ENCODE measurements at regions not wholly inside any gene's neighbourhood (a gene's known extent, or its start where the extent isn't known, plus 50 kb on each side); places are given as distances from the start of the nearest gene placed in this dataset.

DNA sequence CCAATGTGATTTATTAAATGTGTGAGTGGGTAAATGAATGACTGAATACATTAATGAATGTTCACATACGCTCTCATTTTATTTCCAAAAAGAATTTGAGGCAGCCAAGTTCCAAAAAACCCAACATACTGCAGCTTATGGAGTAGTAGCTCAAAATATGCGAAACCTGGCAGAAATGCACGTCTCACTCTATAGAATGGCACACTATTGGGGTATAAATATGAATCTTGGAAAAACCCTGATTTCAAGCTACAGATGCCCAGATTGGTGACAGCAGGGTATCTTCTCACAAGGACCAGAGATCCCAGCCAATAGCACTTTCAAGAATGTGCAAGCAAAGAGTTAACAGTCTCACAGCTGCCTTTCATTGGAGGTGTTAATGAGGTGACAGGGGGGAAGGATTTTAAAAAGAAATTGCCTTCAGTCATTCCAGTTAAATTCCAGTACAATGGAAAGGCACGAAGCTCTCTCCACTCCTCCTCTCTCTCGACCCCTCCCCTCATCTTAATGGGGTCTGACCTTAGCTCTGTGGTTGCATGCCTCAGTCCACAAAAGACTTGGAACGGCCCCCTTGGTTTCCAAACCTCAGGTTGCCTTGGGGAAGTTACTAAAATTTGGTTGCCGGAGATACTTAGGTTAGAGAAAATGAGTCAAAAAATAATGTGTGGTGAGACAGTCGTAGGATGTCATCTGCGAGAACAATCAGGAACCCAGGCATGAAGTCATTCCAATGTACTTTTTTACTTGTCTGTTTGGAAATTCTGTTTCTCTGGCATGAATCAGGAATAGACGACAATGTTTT is 307.4 kb downstream of the NFIB start:
- Histone ChIP-seq H3K4me1 (peaks cover 0 to 3% (median 0%) of the 10 kb centered on the region in 4 donors), H3K27me3 (no peaks in the 10 kb centered on the region), H3K4me3 (no peak overlapping the region), H3K9me3 (no peaks in the 10 kb centered on the region), H3K36me3 (no peaks in the 10 kb centered on the region), H3K27ac (replicated peaks in 1 of 4) (no peak overlapping the region)
- no peak for DNase-seq (ENCODE audit: extremely low spot score)
- TF ChIP-seq, protein P1, sequence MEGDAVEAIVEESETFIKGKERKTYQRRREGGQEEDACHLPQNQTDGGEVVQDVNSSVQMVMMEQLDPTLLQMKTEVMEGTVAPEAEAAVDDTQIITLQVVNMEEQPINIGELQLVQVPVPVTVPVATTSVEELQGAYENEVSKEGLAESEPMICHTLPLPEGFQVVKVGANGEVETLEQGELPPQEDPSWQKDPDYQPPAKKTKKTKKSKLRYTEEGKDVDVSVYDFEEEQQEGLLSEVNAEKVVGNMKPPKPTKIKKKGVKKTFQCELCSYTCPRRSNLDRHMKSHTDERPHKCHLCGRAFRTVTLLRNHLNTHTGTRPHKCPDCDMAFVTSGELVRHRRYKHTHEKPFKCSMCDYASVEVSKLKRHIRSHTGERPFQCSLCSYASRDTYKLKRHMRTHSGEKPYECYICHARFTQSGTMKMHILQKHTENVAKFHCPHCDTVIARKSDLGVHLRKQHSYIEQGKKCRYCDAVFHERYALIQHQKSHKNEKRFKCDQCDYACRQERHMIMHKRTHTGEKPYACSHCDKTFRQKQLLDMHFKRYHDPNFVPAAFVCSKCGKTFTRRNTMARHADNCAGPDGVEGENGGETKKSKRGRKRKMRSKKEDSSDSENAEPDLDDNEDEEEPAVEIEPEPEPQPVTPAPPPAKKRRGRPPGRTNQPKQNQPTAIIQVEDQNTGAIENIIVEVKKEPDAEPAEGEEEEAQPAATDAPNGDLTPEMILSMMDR (IDR thresholded peaks at IDR 0.05), result no peak
- TF ChIP-seq POLR2AphosphoS5 (IDR thresholded peaks at IDR 0.05) (no peak), EP300 (IDR thresholded peaks at IDR 0.05) (no peak), POLR2A (IDR thresholded peaks at IDR 0.05; ENCODE audit: low read depth) (no peak)
- 84% methylated on average over 10 of the region's 10 CpGs for WGBS
- intact Hi-C loops (cut with DNase I), result no loop called here

DNA sequence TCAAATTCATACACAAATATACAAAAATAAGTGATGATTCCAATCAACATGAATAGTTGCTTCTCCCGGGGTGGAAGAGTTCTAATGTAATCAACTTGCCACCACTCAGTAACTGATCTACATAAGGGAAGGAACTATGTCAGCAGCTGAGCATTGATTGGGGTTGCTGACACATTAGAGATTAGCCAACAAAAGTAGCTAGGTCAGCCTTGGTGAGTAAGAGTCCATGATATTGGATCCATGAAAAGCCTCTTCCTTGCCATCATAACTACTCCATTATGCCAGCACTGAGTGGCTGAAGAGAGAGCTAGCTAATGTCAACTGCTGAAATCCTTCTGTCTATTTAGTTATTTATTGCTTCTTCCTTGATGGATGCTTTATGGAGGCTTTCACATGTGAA is 309.8 kb downstream of the NFIB start:
- Histone ChIP-seq H3K27ac (replicated peaks in 1 of 4) (no peak overlapping the region), H3K4me1 (no peaks in the 10 kb centered on the region), H3K36me3 (no peaks in the 10 kb centered on the region), H3K27me3 (no peaks in the 10 kb centered on the region), H3K4me3 (no peak overlapping the region), H3K9me3 (peaks cover 0 to 4% (median 0%) of the 10 kb centered on the region in 4 donors)
- no peak for DNase-seq (ENCODE audit: extremely low spot score)
- 69% methylated on average over 1 of the region's 1 CpG for WGBS
- intact Hi-C loops (cut with DNase I), result no loop called here
- TF ChIP-seq EP300 (IDR thresholded peaks at IDR 0.05) (no peak), POLR2A (IDR thresholded peaks at IDR 0.05; ENCODE audit: low read depth) (no peak), POLR2AphosphoS5 (IDR thresholded peaks at IDR 0.05) (no peak)
- TF ChIP-seq, protein P1 (IDR thresholded peaks at IDR 0.05), result no peak

DNA sequence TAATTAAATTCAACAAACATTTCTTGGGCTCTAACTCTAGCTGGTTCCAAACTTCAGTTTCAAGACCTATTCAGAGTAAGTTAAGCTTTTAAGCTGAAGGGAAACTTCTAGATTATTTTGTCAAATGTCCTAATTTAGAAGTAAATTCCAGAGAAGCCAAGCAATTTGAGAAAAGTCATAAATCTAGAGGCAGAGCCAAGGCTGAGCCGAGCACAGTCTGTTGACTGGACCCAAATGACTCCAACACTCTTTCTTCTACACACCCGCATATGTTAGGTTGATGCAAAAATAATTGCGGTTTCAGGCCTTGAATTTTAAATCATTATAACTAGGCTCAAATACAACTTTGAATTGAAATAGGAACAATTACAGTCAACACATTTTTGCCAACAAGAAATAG is 319.7 kb downstream of the NFIB start:
- H3K36me3 ChIP-seq, result no peaks in the 10 kb centered on the region
- H3K9me3 ChIP-seq, result peaks cover 0 to 1% (median 0%) of the 10 kb centered on the region in 4 donors
- DNase-seq (ENCODE audit: extremely low spot score), result no peak
- TF ChIP-seq, protein P1 (IDR thresholded peaks at IDR 0.05), result no peak
- no peak for TF ChIP-seq EP300 (IDR thresholded peaks at IDR 0.05)
- no peak for TF ChIP-seq POLR2AphosphoS5 (IDR thresholded peaks at IDR 0.05)
- no peak for TF ChIP-seq POLR2A (IDR thresholded peaks at IDR 0.05; ENCODE audit: low read depth)
- H3K4me1 ChIP-seq, result peaks cover 0 to 3% (median 0%) of the 10 kb centered on the region in 4 donors
- H3K27me3 ChIP-seq, result no peaks in the 10 kb centered on the region
- no peak overlapping the region for H3K4me3 ChIP-seq
- 76% methylated on average over 3 of the region's 3 CpGs for WGBS
- intact Hi-C loops (cut with DNase I), result no loop called here
- H3K27ac ChIP-seq (replicated peaks in 1 of 4), result no peak overlapping the region

DNA sequence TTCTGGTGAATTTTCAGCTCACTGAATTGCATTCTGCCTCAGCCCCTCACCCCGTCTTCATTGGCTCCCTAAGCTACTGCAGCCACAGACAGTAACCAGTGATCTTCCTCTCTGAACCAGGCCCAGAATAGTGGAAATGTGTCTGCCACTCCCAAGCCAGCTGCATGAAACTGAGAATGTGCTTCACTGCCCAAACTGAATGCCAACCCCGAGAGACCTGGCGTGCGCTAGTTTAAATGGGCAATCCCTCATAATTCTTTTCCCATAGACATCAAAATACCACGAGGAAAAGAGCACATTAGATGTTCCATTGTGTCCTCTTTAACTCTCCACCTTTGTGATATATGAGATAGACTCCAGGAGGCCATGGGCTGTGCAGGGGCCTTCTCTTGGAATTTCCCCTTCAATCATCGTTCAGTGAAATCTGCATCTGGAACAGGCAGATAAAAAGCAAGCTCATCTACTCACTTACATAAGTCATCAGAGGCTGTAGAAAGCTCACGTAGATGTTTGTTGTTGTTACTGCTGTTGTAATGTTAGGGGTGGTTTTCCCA is 320.2 kb downstream of the NFIB start:
- Histone ChIP-seq H3K4me3 (no peak overlapping the region), H3K27me3 (no peaks in the 10 kb centered on the region), H3K4me1 (peaks cover 0 to 3% (median 0%) of the 10 kb centered on the region in 4 donors), H3K27ac (replicated peaks in 1 of 4) (no peak overlapping the region), H3K36me3 (no peaks in the 10 kb centered on the region), H3K9me3 (no peaks in the 10 kb centered on the region)
- no peak for TF ChIP-seq POLR2A (IDR thresholded peaks at IDR 0.05; ENCODE audit: low read depth)
- no peak for TF ChIP-seq EP300 (IDR thresholded peaks at IDR 0.05)
- TF ChIP-seq, protein P1 (IDR thresholded peaks at IDR 0.05), result no peak
- TF ChIP-seq POLR2AphosphoS5 (IDR thresholded peaks at IDR 0.05), result no peak
- no peak for DNase-seq (ENCODE audit: extremely low spot score)
- WGBS, result 83% methylated on average over 6 of the region's 7 CpGs
- intact Hi-C loops (cut with DNase I), result no loop called here

Data from esophagus muscularis mucosa (tissue), 4 donors.